ENCODE measurements at regions not wholly inside any gene's neighbourhood (a gene's known extent, or its start where the extent isn't known, plus 50 kb on each side); places are given as distances from the start of the nearest gene placed in this dataset.

GRCh38 chr2:21466341-21466927 is 342.7 kb downstream of the TDRD15 start:
- TF ChIP-seq CTCF (IDR thresholded peaks at IDR 0.05; ENCODE audit: insufficient read depth, low read length, poor library complexity, severe bottlenecking): no peak
- TF ChIP-seq EZH2phosphoT487 (conservative IDR thresholded peaks at IDR 0.05; ENCODE audit: low read length): no peak
- no peak overlapping the region for H3K27ac ChIP-seq (ENCODE audit: low read depth, low read length)

GRCh38 chr2:21467280-21467818 is 343.6 kb downstream of the TDRD15 start:
- Histone ChIP-seq H3K4me3 (ENCODE audit: insufficient read depth, low read length, poor library complexity, severe bottlenecking) (no peak overlapping the region), H2AFZ (ENCODE audit: low read depth, low read length, severe bottlenecking) (no peak overlapping the region)

More at GRCh38 chr2:21466341-21466927, 342.7 kb downstream of the TDRD15 start:
- no peaks in the 10 kb centered on the region for H3K9me3 ChIP-seq (ENCODE audit: insufficient read depth, low read length)
- no peaks in the 10 kb centered on the region for H3K36me3 ChIP-seq (ENCODE audit: low read length)
- no peaks in the 10 kb centered on the region for H3K9me2 ChIP-seq (replicated peaks; ENCODE audit: insufficient read depth, low read length)
- H3K4me3 ChIP-seq (ENCODE audit: insufficient read depth, low read length, poor library complexity, severe bottlenecking): no peak overlapping the region
- no peaks in the 10 kb centered on the region for H3K27me3 ChIP-seq (ENCODE audit: low read length)
- H3F3A ChIP-seq (ENCODE audit: insufficient read depth): no peaks in the 10 kb centered on the region
- H3K79me2 ChIP-seq (ENCODE audit: insufficient read depth, low read length): no peaks in the 10 kb centered on the region
- no peak overlapping the region for H2AFZ ChIP-seq (ENCODE audit: low read depth, low read length, severe bottlenecking)
- H3K9ac ChIP-seq (ENCODE audit: low read length): no peak overlapping the region
- no peak overlapping the region for H3K4me2 ChIP-seq (ENCODE audit: low read depth, low read length, poor library complexity, severe bottlenecking)
- H4K20me1 ChIP-seq (ENCODE audit: low read depth, low read length): no peaks in the 10 kb centered on the region

GRCh38 chr2:21467910-21468309 is 344.1 kb downstream of the TDRD15 start:
- H3K27ac ChIP-seq (ENCODE audit: low read depth, low read length): no peak overlapping the region

More at GRCh38 chr2:21467280-21467818, 343.6 kb downstream of the TDRD15 start:
- H3K9ac ChIP-seq (ENCODE audit: low read length): no peak overlapping the region
- H3K27ac ChIP-seq (ENCODE audit: low read depth, low read length): no peak overlapping the region
- H3K79me2 ChIP-seq (ENCODE audit: insufficient read depth, low read length): no peaks in the 10 kb centered on the region
- H3K9me2 ChIP-seq (replicated peaks; ENCODE audit: insufficient read depth, low read length): no peaks in the 10 kb centered on the region
- no peak overlapping the region for H3K4me2 ChIP-seq (ENCODE audit: low read depth, low read length, poor library complexity, severe bottlenecking)
- H3K9me3 ChIP-seq (ENCODE audit: insufficient read depth, low read length): no peaks in the 10 kb centered on the region
- H3F3A ChIP-seq (ENCODE audit: insufficient read depth): no peaks in the 10 kb centered on the region
- H4K20me1 ChIP-seq (ENCODE audit: low read depth, low read length): no peaks in the 10 kb centered on the region
- no peaks in the 10 kb centered on the region for H3K36me3 ChIP-seq (ENCODE audit: low read length)
- no peaks in the 10 kb centered on the region for H3K27me3 ChIP-seq (ENCODE audit: low read length)
- TF ChIP-seq CTCF (IDR thresholded peaks at IDR 0.05; ENCODE audit: insufficient read depth, low read length, poor library complexity, severe bottlenecking) (no peak), EZH2phosphoT487 (conservative IDR thresholded peaks at IDR 0.05; ENCODE audit: low read length) (no peak)

More at GRCh38 chr2:21467910-21468309, 344.1 kb downstream of the TDRD15 start:
- Histone ChIP-seq H3K36me3 (ENCODE audit: low read length) (no peaks in the 10 kb centered on the region), H3K9ac (ENCODE audit: low read length) (no peak overlapping the region), H3K79me2 (ENCODE audit: insufficient read depth, low read length) (no peaks in the 10 kb centered on the region), H2AFZ (ENCODE audit: low read depth, low read length, severe bottlenecking) (no peak overlapping the region), H3F3A (ENCODE audit: insufficient read depth) (no peaks in the 10 kb centered on the region), H3K27me3 (ENCODE audit: low read length) (no peaks in the 10 kb centered on the region), H3K4me3 (ENCODE audit: insufficient read depth, low read length, poor library complexity, severe bottlenecking) (no peak overlapping the region), H4K20me1 (ENCODE audit: low read depth, low read length) (no peaks in the 10 kb centered on the region), H3K9me3 (ENCODE audit: insufficient read depth, low read length) (no peaks in the 10 kb centered on the region), H3K9me2 (replicated peaks; ENCODE audit: insufficient read depth, low read length) (no peaks in the 10 kb centered on the region), H3K4me2 (ENCODE audit: low read depth, low read length, poor library complexity, severe bottlenecking) (no peak overlapping the region)
- TF ChIP-seq EZH2phosphoT487 (conservative IDR thresholded peaks at IDR 0.05; ENCODE audit: low read length): no peak
- TF ChIP-seq CTCF (IDR thresholded peaks at IDR 0.05; ENCODE audit: insufficient read depth, low read length, poor library complexity, severe bottlenecking): no peak
